Common myeloid progenitor, CD34-positive (primary cell): ENCODE measurements at regions not wholly inside any gene's neighbourhood (a gene's known extent, or its start where the extent isn't known, plus 50 kb on each side); places are given as distances from the start of the nearest gene placed in this dataset.
"Not testable (repeated sequence)": the region's sequence is repeated elsewhere in the genome, so short reads cannot be mapped to it uniquely, and the experiment has no call there.

ENCODE experiments used
- CTCF ChIA-PET: fragments of 350-600 bp; sonication (Branson Sonifier 250); formaldehyde crosslinking; loops from one replicate; lab custom pipeline; 2021; ENCODE audit warnings: antibody characterized with exemption; lab: Charles Lee
- POLR2A ChIA-PET: fragments of 350-600 bp; sonication (Branson Sonifier 250); formaldehyde crosslinking; loops from one replicate; lab custom pipeline; 2021; ENCODE audit warnings: antibody characterized with exemption; lab: Charles Lee
- DNase-seq, 3 donors: peaks; one replicate each; pipeline versions ENCODE4 v3.0.0 to v3.0.0-alpha.2; 2013
- H3K27ac ChIP-seq, 2 experiments: 1 replicate in 1 of 2; 2 replicates in 1 of 2; pipeline ENCODE4 v1.7.0; 2013; ENCODE audit warnings: inconsistent platforms in 2 of 2, low read length in 2 of 2, mild to moderate bottlenecking in 2 of 2, low read depth in 1 of 2, moderate library complexity in 1 of 2; ENCODE audit not compliant: severe bottlenecking in 2 of 2, insufficient read depth in 1 of 2, poor library complexity in 1 of 2
- H3K27me3 ChIP-seq, 5 experiments: replicated peaks in 2 of 5; 1 replicate in 3 of 5; 2 replicates in 2 of 5; pipeline versions ENCODE4 v1.6.1 to v1.7.0; 2013; ENCODE audit warnings: low read length in 4 of 5, mild to moderate bottlenecking in 2 of 5, moderate library complexity in 2 of 5, inconsistent platforms in 1 of 5; ENCODE audit not compliant: insufficient read depth in 5 of 5, control insufficient read depth in 4 of 5
- H3K36me3 ChIP-seq, 4 experiments: 1 replicate in 2 of 4; 2 replicates in 2 of 4; pipeline versions ENCODE4 v1.6.1 to v1.7.0; 2013; ENCODE audit warnings: low read length in 3 of 4, control low read depth in 1 of 4, mild to moderate bottlenecking in 1 of 4; ENCODE audit not compliant: control insufficient read depth in 4 of 4, insufficient read depth in 4 of 4
- H3K4me1 ChIP-seq, 4 experiments: 1 replicate in 3 of 4; 2 replicates in 1 of 4; pipeline versions ENCODE4 v1.6.1 to v1.7.1; 2013; ENCODE audit warnings: low read length in 3 of 4, mild to moderate bottlenecking in 3 of 4, control low read depth in 1 of 4, inconsistent platforms in 1 of 4, moderate library complexity in 1 of 4; ENCODE audit not compliant: control insufficient read depth in 4 of 4, insufficient read depth in 4 of 4; ENCODE audit errors: control extremely low read depth in 1 of 4
- H3K4me3 ChIP-seq, 7 experiments: 1 replicate in 4 of 7; 2 replicates in 3 of 7; pipeline versions ENCODE4 v1.5.1 to v1.7.0; 2013; ENCODE audit warnings: mild to moderate bottlenecking in 7 of 7, low read length in 6 of 7, moderate library complexity in 6 of 7, inconsistent platforms in 2 of 7, low read depth in 2 of 7, control low read depth in 1 of 7; ENCODE audit not compliant: insufficient read depth in 4 of 7, control insufficient read depth in 1 of 7; ENCODE audit errors: extremely low read depth in 1 of 7
- H3K9me3 ChIP-seq, 5 experiments: 1 replicate in 4 of 5; 2 replicates in 1 of 5; pipeline versions ENCODE4 v1.6.1 to v1.7.1; 2013; ENCODE audit warnings: low read length in 4 of 5, mild to moderate bottlenecking in 2 of 5, inconsistent platforms in 1 of 5, low read depth in 1 of 5, moderate library complexity in 1 of 5; ENCODE audit not compliant: control insufficient read depth in 4 of 5, insufficient read depth in 2 of 5; ENCODE audit errors: control extremely low read depth in 1 of 5
- WGBS: methylation state at CpG from one replicate; pipeline ENCODE4 v1.1.5; 2013; ENCODE audit not compliant: insufficient coverage; 5-methylcytosine and 5-hydroxymethylcytosine counted together

DNA sequence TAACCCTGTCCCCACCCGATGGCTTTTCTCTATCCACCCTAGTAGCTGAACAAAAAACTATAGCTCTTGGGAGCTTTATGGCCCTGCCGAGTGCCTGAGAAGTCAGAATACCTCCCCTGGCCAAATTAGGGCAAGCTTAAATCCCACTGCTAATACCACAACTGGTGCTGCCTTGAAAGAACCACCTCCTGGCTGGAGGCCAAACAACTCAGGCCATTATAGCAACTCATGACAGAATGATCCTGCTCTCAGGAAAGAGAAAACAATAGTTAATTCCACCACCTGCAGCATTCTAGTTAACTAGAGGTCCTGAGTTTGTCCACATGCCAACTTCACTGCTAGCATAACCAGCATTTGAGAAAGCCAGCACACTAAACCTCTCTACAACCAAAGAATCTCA lies 123.2 kb downstream of the RTP4 start:
- no peak for DNase-seq
- Histone ChIP-seq H3K4me1 (no peaks in the 10 kb centered on the region), H3K27me3 (no peaks in the 10 kb centered on the region), H3K4me3 (no peak overlapping the region), H3K9me3 (peaks cover 0 to 6% (median 0%) of the 10 kb centered on the region in 5 experiments), H3K36me3 (no peaks in the 10 kb centered on the region), H3K27ac (no peak overlapping the region)
- CTCF ChIA-PET = no interaction called here
- POLR2A ChIA-PET = no interaction called here
- WGBS = 100% methylated on average over 1 of the region's 2 CpGs

DNA sequence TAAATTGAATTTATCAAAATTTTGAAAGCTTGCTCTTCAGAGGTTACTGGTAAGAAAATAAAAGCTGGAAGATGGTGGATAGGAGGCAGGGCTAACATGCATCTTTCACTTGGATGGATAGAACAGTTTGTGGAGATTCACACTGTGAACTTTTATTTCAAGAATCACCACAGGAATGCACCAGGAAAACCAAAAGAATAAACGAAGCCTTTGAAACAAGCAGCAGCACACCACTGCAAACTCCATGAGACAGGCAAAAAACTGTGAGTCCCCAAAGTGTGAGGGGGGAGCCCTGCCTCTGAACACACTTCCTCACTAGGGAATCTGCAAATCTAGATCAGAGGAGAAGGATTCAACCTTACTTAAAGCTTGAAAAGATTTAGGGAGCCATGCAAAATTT lies 122.2 kb downstream of the RTP4 start:
- Histone ChIP-seq H3K27me3 (peaks cover 0 to 2% (median 0%) of the 10 kb centered on the region in 5 experiments), H3K4me1 (no peaks in the 10 kb centered on the region), H3K4me3 (no peak overlapping the region), H3K9me3 (peaks cover 0 to 6% (median 0%) of the 10 kb centered on the region in 5 experiments), H3K27ac (no peak overlapping the region), H3K36me3 (no peaks in the 10 kb centered on the region)
- ChIA-PET POLR2A (no interaction called here), CTCF (no interaction called here)
- no peak for DNase-seq
- WGBS = no CpG with 5 or more reads among the region's 1 CpG

DNA sequence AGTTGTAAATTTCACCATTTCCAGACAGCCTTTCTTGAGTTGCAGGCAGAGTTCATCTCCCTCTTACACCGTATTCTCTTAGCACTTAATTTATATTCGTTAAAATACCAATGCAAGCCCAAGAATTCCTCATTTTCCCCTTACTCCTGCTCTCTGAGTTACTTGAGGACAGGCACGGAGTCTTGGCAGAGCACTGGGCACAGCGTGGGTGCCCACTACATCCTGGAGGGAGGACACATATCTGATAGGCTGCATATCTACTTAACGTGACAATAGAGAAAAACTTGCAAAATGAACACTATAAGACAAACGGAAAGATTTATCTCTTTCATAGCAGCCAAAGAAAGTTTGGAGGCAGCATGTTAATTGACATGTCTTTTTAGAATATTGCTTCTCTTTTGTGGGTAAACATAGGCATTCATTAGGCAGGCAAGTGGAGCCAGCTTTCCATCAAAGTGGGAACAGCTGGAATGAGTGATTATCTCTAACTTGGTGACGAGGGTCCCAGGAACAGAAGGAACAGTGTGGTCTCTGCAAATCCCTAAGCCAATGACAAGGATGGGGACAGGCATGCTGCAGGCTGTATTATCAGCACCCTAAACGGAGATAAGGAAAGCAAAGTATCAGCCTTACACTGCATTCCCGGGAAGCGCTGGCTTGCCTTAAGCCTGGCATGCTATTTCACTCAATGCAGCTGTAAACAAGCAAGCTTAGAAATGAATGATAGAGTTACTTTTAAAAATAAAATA lies 116.5 kb downstream of the RTP4 start:
- no peak for DNase-seq
- H3K27ac ChIP-seq = no peak overlapping the region
- ChIA-PET POLR2A (no interaction called here), CTCF (no interaction called here)
- peaks cover 0 to 4% (median 0%) of the 10 kb centered on the region in 5 experiments for H3K27me3 ChIP-seq
- WGBS = 93% methylated on average over 4 of the region's 10 CpGs
- no peaks in the 10 kb centered on the region for H3K9me3 ChIP-seq
- no peaks in the 10 kb centered on the region for H3K4me1 ChIP-seq
- H3K4me3 ChIP-seq = no peak overlapping the region
- H3K36me3 ChIP-seq = no peaks in the 10 kb centered on the region

DNA sequence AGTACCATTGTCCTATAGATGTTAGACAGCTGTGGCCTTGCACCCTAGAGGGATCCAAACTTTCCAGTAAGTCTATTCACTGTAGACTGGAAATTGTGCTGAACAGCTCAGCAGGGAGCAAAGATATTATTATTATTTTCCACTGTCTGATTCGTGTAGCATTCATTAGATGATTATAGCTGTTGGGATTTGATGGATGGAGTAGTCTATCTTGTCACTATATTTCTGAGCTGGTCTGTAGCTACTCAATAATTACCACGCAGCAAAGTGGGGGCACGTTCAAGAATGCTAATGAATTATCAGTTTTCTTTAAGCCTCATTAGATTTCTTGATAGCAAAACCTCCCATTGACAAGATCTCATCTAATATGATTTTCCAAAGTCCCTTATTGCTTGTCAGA lies 113.2 kb downstream of the RTP4 start:
- CTCF ChIA-PET = no interaction called here
- Histone ChIP-seq H3K9me3 (peaks cover 0 to 5% (median 0%) of the 10 kb centered on the region in 5 experiments), H3K4me1 (no peaks in the 10 kb centered on the region), H3K27me3 (peaks cover 0 to 4% (median 0%) of the 10 kb centered on the region in 5 experiments), H3K36me3 (no peaks in the 10 kb centered on the region), H3K4me3 (no peak overlapping the region), H3K27ac (no peak overlapping the region)
- POLR2A ChIA-PET = no interaction called here
- WGBS = 93% methylated on average over 3 of the region's 3 CpGs
- DNase-seq = no peak

DNA sequence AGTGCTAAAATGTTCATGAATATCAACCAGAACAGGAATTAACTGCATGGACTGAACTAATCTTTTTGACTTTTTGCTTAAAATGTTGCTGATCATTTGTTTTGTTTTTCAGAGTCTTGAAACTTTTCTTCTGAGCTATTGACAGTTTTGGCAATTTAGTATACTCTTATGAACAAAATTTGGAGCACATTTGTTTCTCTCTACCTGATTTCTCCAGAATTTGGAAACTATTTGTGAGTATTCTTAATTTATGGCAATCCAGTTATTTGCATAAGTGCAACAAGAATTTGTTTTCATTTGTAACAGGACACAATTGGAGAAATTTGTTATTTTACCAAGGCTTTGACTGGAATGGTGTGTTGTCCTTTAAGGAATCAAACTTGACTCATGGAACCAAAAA lies 107.4 kb downstream of the RTP4 start:
- H3K36me3 ChIP-seq, H3K27me3 ChIP-seq, CTCF ChIA-PET, H3K4me1 ChIP-seq, H3K4me3 ChIP-seq, POLR2A ChIA-PET, H3K27ac ChIP-seq: not testable (repeated sequence)
- H3K9me3 ChIP-seq = peaks cover 0 to 19% (median 6%) of the 10 kb centered on the region in 5 experiments
- peak in 2 of 3 donors; percentile 2 to 6 for DNase-seq

DNA sequence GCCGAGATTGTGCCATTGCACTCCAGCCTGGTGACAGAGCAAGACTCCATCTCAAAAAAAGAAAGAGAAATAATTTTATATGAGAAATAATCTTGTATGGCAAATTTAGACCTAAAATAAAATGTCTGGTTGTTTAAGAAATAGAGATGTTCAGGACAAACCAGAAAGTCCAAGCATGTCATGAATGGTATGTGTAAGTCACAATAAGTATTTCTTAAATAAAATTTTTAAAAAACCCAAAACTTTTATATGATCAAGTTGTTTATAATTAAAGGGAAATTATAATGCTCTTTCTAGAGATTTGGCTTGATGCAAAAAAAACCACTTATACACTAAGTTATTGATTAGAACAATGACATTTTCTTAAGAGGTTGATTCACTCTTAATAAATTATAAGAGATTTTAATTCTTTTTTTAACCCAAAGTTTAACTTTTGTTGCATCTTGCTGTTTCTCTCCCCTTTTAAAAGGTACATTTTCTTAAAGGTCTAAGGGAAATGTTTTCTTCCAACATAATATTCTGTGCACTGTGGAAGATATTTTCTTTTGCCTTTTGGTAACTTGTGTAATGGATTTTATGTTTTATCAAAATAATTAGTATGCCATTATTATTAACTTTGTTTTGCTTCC lies 105.7 kb downstream of the RTP4 start:
- H3K27me3 ChIP-seq = no peaks in the 10 kb centered on the region
- no CpG with 5 or more reads among the region's 1 CpG for WGBS
- CTCF ChIA-PET = interaction anchor here (1.1 kb wide), 1 partner anchor 27 kb away, joined by 3 read pairs; no protein-coding TSS in a partner anchor
- peaks cover 0 to 19% (median 6%) of the 10 kb centered on the region in 5 experiments for H3K9me3 ChIP-seq
- no peak overlapping the region for H3K4me3 ChIP-seq
- no peaks in the 10 kb centered on the region for H3K4me1 ChIP-seq
- H3K27ac ChIP-seq = no peak overlapping the region
- H3K36me3 ChIP-seq = no peaks in the 10 kb centered on the region
- DNase-seq = peak in 2 of 3 donors; percentile 10 to 11
- POLR2A ChIA-PET = no interaction called here

DNA sequence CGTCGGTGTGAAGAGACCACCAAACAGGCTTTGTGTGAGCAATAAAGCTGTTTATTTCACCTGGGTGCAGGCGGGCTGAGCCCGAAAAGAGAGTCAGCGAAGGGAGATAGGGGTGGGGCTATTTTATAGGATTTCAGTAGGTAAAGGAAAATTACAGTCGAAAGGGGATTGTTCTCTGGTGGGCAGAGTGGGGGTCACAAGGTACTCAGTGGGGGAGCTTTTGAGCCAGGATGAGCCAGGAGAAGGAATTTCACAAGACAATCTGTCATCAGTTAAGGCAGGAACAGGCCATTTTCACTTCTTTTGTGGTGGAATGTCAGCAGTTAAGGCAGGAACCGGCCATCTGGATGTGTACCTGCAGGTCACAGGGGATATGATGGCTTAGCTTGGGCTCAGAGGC lies 98.1 kb downstream of the RTP4 start:
- CTCF ChIA-PET, H3K4me1 ChIP-seq, H3K27ac ChIP-seq, POLR2A ChIA-PET, H3K27me3 ChIP-seq, DNase-seq, H3K36me3 ChIP-seq, H3K4me3 ChIP-seq, H3K9me3 ChIP-seq: not testable (repeated sequence)
- WGBS = 94% methylated on average over 6 of the region's 7 CpGs
